ENCODE measurements at regions not wholly inside any gene's neighbourhood (a gene's known extent, or its start where the extent isn't known, plus 50 kb on each side); places are given as distances from the start of the nearest gene placed in this dataset.

GRCh38 chr5:105238561-105238960 is 1676.0 kb upstream of the NUDT12 start:
- no peak overlapping the region for H3K9ac ChIP-seq
- H3K36me3 ChIP-seq, result no peaks in the 10 kb centered on the region
- H3K4me1 ChIP-seq, result no peaks in the 10 kb centered on the region
- H3K27ac ChIP-seq, result no peak overlapping the region
- H3K4me3 ChIP-seq, result no peak overlapping the region
- no peaks in the 10 kb centered on the region for H4K20me1 ChIP-seq
- H3K9me3 ChIP-seq (replicated peaks in 1 of 11), result no peaks in the 10 kb centered on the region
- no peaks in the 10 kb centered on the region for H3K27me3 ChIP-seq
- no peak for TF ChIP-seq Cebpa-rat (IDR thresholded peaks at IDR 0.05)
- no peak overlapping the region for H3K4me2 ChIP-seq

- H3K27ac ChIP-seq, result no peak overlapping the region
- H3K4me2 ChIP-seq, result no peak overlapping the region
- no peaks in the 10 kb centered on the region for H3K27me3 ChIP-seq
- H4K20me1 ChIP-seq, result no peaks in the 10 kb centered on the region
- no peak for TF ChIP-seq Cebpa-rat (IDR thresholded peaks at IDR 0.05)
- no peaks in the 10 kb centered on the region for H3K4me1 ChIP-seq
- H3K9me3 ChIP-seq (replicated peaks in 1 of 11), result no peaks in the 10 kb centered on the region
- no peaks in the 10 kb centered on the region for H3K36me3 ChIP-seq
- H3K4me3 ChIP-seq, result no peak overlapping the region
- H3K9ac ChIP-seq, result no peak overlapping the region
Observed at GRCh38 chr5:105230516-105231157, 1668.0 kb upstream of the NUDT12 start.

- Histone ChIP-seq H3K4me2 (no peak overlapping the region), H3K36me3 (no peaks in the 10 kb centered on the region), H3K9ac (no peak overlapping the region), H3K4me3 (no peak overlapping the region), H3K27ac (no peak overlapping the region), H3K27me3 (no peaks in the 10 kb centered on the region), H3K4me1 (peaks cover 0 to 8% (median 4%) of the 10 kb centered on the region in 10 experiments; a peak in 7 of 20 replicates), H3K9me3 (replicated peaks in 1 of 11) (0 out of 22 replicates have a peak, but pooled peaks cover 0 to 4% (median 0%) of the 10 kb centered on the region in 11 experiments), H4K20me1 (no peaks in the 10 kb centered on the region)
- TF ChIP-seq Cebpa-rat (IDR thresholded peaks at IDR 0.05), result no peak
Observed at GRCh38 chr5:105218018-105218417, 1655.4 kb upstream of the NUDT12 start.

- H3K9me3 ChIP-seq (replicated peaks in 1 of 11), result no peaks in the 10 kb centered on the region
- no peak overlapping the region for H3K4me2 ChIP-seq
- no peaks in the 10 kb centered on the region for H3K27me3 ChIP-seq
- H3K9ac ChIP-seq, result no peak overlapping the region
- H3K4me1 ChIP-seq, result no peaks in the 10 kb centered on the region
- no peak for TF ChIP-seq Cebpa-rat (IDR thresholded peaks at IDR 0.05)
- no peak overlapping the region for H3K4me3 ChIP-seq
- H4K20me1 ChIP-seq, result no peaks in the 10 kb centered on the region
- no peak overlapping the region for H3K27ac ChIP-seq
- H3K36me3 ChIP-seq, result no peaks in the 10 kb centered on the region
Observed at GRCh38 chr5:105213078-105213477, 1650.5 kb upstream of the NUDT12 start.

GRCh38 chr5:105207066-105207465 is 1644.5 kb upstream of the NUDT12 start:
- H3K36me3 ChIP-seq, result no peaks in the 10 kb centered on the region
- H3K4me3 ChIP-seq, result no peak overlapping the region
- no peaks in the 10 kb centered on the region for H3K27me3 ChIP-seq
- H3K4me1 ChIP-seq, result no peaks in the 10 kb centered on the region
- H3K9ac ChIP-seq, result no peak overlapping the region
- TF ChIP-seq Cebpa-rat (IDR thresholded peaks at IDR 0.05), result no peak
- no peak overlapping the region for H3K27ac ChIP-seq
- H3K9me3 ChIP-seq (replicated peaks in 1 of 11), result no peaks in the 10 kb centered on the region
- no peak overlapping the region for H3K4me2 ChIP-seq
- H4K20me1 ChIP-seq, result no peaks in the 10 kb centered on the region

- Histone ChIP-seq H3K4me2 (no peak overlapping the region), H3K36me3 (no peaks in the 10 kb centered on the region), H3K4me1 (no peaks in the 10 kb centered on the region), H4K20me1 (no peaks in the 10 kb centered on the region), H3K9me3 (replicated peaks in 1 of 11) (no peaks in the 10 kb centered on the region), H3K9ac (no peak overlapping the region), H3K4me3 (no peak overlapping the region), H3K27me3 (no peaks in the 10 kb centered on the region), H3K27ac (no peak overlapping the region)
- no peak for TF ChIP-seq Cebpa-rat (IDR thresholded peaks at IDR 0.05)
Observed at GRCh38 chr5:105197531-105197930, 1634.9 kb upstream of the NUDT12 start.

- Histone ChIP-seq H3K4me1 (no peaks in the 10 kb centered on the region), H3K9me3 (replicated peaks in 1 of 11) (no peaks in the 10 kb centered on the region), H3K9ac (no peak overlapping the region), H3K36me3 (no peaks in the 10 kb centered on the region), H3K27ac (no peak overlapping the region), H3K4me3 (no peak overlapping the region), H3K27me3 (no peaks in the 10 kb centered on the region), H3K4me2 (no peak overlapping the region), H4K20me1 (no peaks in the 10 kb centered on the region)
- no peak for TF ChIP-seq Cebpa-rat (IDR thresholded peaks at IDR 0.05)
Observed at GRCh38 chr5:105195765-105196164, 1633.2 kb upstream of the NUDT12 start.

GRCh38 chr5:105172918-105173317 is 1610.3 kb upstream of the NUDT12 start:
- no peak overlapping the region for H3K4me3 ChIP-seq
- H3K27ac ChIP-seq, result no peak overlapping the region
- no peak overlapping the region for H3K9ac ChIP-seq
- no peaks in the 10 kb centered on the region for H3K9me3 ChIP-seq (replicated peaks in 1 of 11)
- no peak overlapping the region for H3K4me2 ChIP-seq
- no peaks in the 10 kb centered on the region for H3K4me1 ChIP-seq
- no peaks in the 10 kb centered on the region for H3K36me3 ChIP-seq
- no peaks in the 10 kb centered on the region for H3K27me3 ChIP-seq
- no peak for TF ChIP-seq Cebpa-rat (IDR thresholded peaks at IDR 0.05)
- H4K20me1 ChIP-seq, result no peaks in the 10 kb centered on the region

- Histone ChIP-seq H3K4me2 (no peak overlapping the region), H4K20me1 (no peaks in the 10 kb centered on the region), H3K27me3 (no peaks in the 10 kb centered on the region), H3K9me3 (replicated peaks in 1 of 11) (no peaks in the 10 kb centered on the region), H3K9ac (no peak overlapping the region), H3K27ac (no peak overlapping the region), H3K4me1 (no peaks in the 10 kb centered on the region), H3K36me3 (no peaks in the 10 kb centered on the region), H3K4me3 (no peak overlapping the region)
- no peak for TF ChIP-seq Cebpa-rat (IDR thresholded peaks at IDR 0.05)
Observed at GRCh38 chr5:105168806-105169205, 1606.2 kb upstream of the NUDT12 start.

GRCh38 chr5:105167092-105167491 is 1604.5 kb upstream of the NUDT12 start:
- Histone ChIP-seq H3K9me3 (replicated peaks in 1 of 11) (no peaks in the 10 kb centered on the region), H3K4me1 (no peaks in the 10 kb centered on the region), H3K4me3 (no peak overlapping the region), H3K9ac (no peak overlapping the region), H3K27ac (no peak overlapping the region), H3K27me3 (no peaks in the 10 kb centered on the region), H3K36me3 (no peaks in the 10 kb centered on the region), H4K20me1 (no peaks in the 10 kb centered on the region), H3K4me2 (no peak overlapping the region)
- no peak for TF ChIP-seq Cebpa-rat (IDR thresholded peaks at IDR 0.05)
